ENCODE measurements at regions not wholly inside any gene's neighbourhood (a gene's known extent, or its start where the extent isn't known, plus 50 kb on each side); places are given as distances from the start of the nearest gene placed in this dataset.

GRCh38 chr13:83955011-83955410 is 72.7 kb upstream of the SLITRK1 start:
- H3K27me3 ChIP-seq (ENCODE audit: insufficient read depth, poor library complexity, severe bottlenecking): no peaks in the 10 kb centered on the region
- TF ChIP-seq SPI1 (IDR thresholded peaks at IDR 0.05; ENCODE audit: borderline replicate concordance, low read depth): no peak
- no peak for TF ChIP-seq REST (IDR thresholded peaks at IDR 0.05; ENCODE audit: insufficient replicate concordance, low read depth)
- TF ChIP-seq CTCF (IDR thresholded peaks at IDR 0.05; ENCODE audit: insufficient read depth, low read length): no peak
- TF ChIP-seq GABPA (IDR thresholded peaks at IDR 0.05; ENCODE audit: low read depth): no peak
- no peak for TF ChIP-seq POLR2AphosphoS5 (IDR thresholded peaks at IDR 0.05; ENCODE audit: low read depth)
- H3K27ac ChIP-seq (replicated peaks): no peak overlapping the region
- H3K4me3 ChIP-seq (replicated peaks; ENCODE audit: insufficient read depth, low read length): no peak overlapping the region
- no peak for DNase-seq (ENCODE audit: low read depth in 1 of 2, low spot score in 1 of 2)

GRCh38 chr13:83953916-83954315 is 71.6 kb upstream of the SLITRK1 start:
- Histone ChIP-seq H3K27ac (replicated peaks) (no peak overlapping the region), H3K27me3 (ENCODE audit: insufficient read depth, poor library complexity, severe bottlenecking) (no peaks in the 10 kb centered on the region), H3K4me3 (replicated peaks; ENCODE audit: insufficient read depth, low read length) (no peak overlapping the region)
- DNase-seq (ENCODE audit: low read depth in 1 of 2, low spot score in 1 of 2): no peak
- TF ChIP-seq CTCF (IDR thresholded peaks at IDR 0.05; ENCODE audit: insufficient read depth, low read length) (no peak), SPI1 (IDR thresholded peaks at IDR 0.05; ENCODE audit: borderline replicate concordance, low read depth) (no peak), REST (IDR thresholded peaks at IDR 0.05; ENCODE audit: insufficient replicate concordance, low read depth) (no peak), POLR2AphosphoS5 (IDR thresholded peaks at IDR 0.05; ENCODE audit: low read depth) (no peak), GABPA (IDR thresholded peaks at IDR 0.05; ENCODE audit: low read depth) (no peak)

GRCh38 chr13:83950293-83950692 is 68.0 kb upstream of the SLITRK1 start:
- DNase-seq (ENCODE audit: low read depth in 1 of 2, low spot score in 1 of 2): no peak
- TF ChIP-seq GABPA (IDR thresholded peaks at IDR 0.05; ENCODE audit: low read depth) (no peak), REST (IDR thresholded peaks at IDR 0.05; ENCODE audit: insufficient replicate concordance, low read depth) (no peak), SPI1 (IDR thresholded peaks at IDR 0.05; ENCODE audit: borderline replicate concordance, low read depth) (no peak), POLR2AphosphoS5 (IDR thresholded peaks at IDR 0.05; ENCODE audit: low read depth) (no peak), CTCF (IDR thresholded peaks at IDR 0.05; ENCODE audit: insufficient read depth, low read length) (no peak)
- Histone ChIP-seq H3K27me3 (ENCODE audit: insufficient read depth, poor library complexity, severe bottlenecking) (no peaks in the 10 kb centered on the region), H3K4me3 (replicated peaks; ENCODE audit: insufficient read depth, low read length) (no peak overlapping the region), H3K27ac (replicated peaks) (no peak overlapping the region)
